Activated T-cell treated with anti-CD3 and anti-CD28 coated beads, Interleukin-2, amount 50 U/mL, for 24 hours (primary cell): ENCODE measurements at regions not wholly inside any gene's neighbourhood (a gene's known extent, or its start where the extent isn't known, plus 50 kb on each side); places are given as distances from the start of the nearest gene placed in this dataset.
"Not testable (repeated sequence)": the region's sequence is repeated elsewhere in the genome, so short reads cannot be mapped to it uniquely, and the experiment has no call there.

ENCODE experiments used
- DNase-seq: peaks from one replicate; pipeline ENCODE4 v3.0.0-alpha.2; 2020
- H3K27ac Mint-ChIP-seq: 2 replicates; pipeline ENCODE4 v1.8.0; 2020; ENCODE audit warnings: mild to moderate bottlenecking, mixed read lengths
- H3K27me3 Mint-ChIP-seq: 2 replicates; pipeline ENCODE4 v1.8.0; 2020; ENCODE audit warnings: mixed read lengths
- H3K36me3 Mint-ChIP-seq: 2 replicates; pipeline ENCODE4 v1.8.0; 2020; ENCODE audit warnings: low read depth, mixed read lengths
- H3K4me1 Mint-ChIP-seq: 2 replicates; pipeline ENCODE4 v1.8.0; 2020; ENCODE audit warnings: low read depth, mixed read lengths
- H3K4me3 Mint-ChIP-seq: 2 replicates; pipeline ENCODE4 v1.8.0; 2020; ENCODE audit warnings: mild to moderate bottlenecking, moderate library complexity, mixed read lengths
- H3K9me3 Mint-ChIP-seq: 2 replicates; pipeline ENCODE4 v1.8.0; 2020; ENCODE audit warnings: mixed read lengths

GRCh38 chr21:5121849-5122248 lies 5399.5 kb upstream of the TPTE start:
- not testable (repeated sequence) for H3K4me3 Mint-ChIP-seq, H3K4me1 Mint-ChIP-seq, H3K36me3 Mint-ChIP-seq, DNase-seq, H3K27ac Mint-ChIP-seq, H3K27me3 Mint-ChIP-seq, H3K9me3 Mint-ChIP-seq

- not testable (repeated sequence) for H3K4me3 Mint-ChIP-seq, H3K4me1 Mint-ChIP-seq, H3K27me3 Mint-ChIP-seq, H3K27ac Mint-ChIP-seq, H3K36me3 Mint-ChIP-seq, H3K9me3 Mint-ChIP-seq
- DNase-seq = peak; percentile 78
Measured at GRCh38 chr21:5123655-5124054, 5397.7 kb upstream of the TPTE start.

GRCh38 chr21:5128261-5128660 lies 5393.1 kb upstream of the TPTE start:
- not testable (repeated sequence) for H3K4me3 Mint-ChIP-seq, H3K9me3 Mint-ChIP-seq, H3K27me3 Mint-ChIP-seq, H3K36me3 Mint-ChIP-seq, H3K27ac Mint-ChIP-seq, H3K4me1 Mint-ChIP-seq
- peak; percentile 98 for DNase-seq

- not testable (repeated sequence) for DNase-seq, H3K36me3 Mint-ChIP-seq, H3K9me3 Mint-ChIP-seq, H3K4me1 Mint-ChIP-seq, H3K27ac Mint-ChIP-seq, H3K27me3 Mint-ChIP-seq, H3K4me3 Mint-ChIP-seq
Measured at GRCh38 chr21:5133824-5134223, 5387.6 kb upstream of the TPTE start.

GRCh38 chr21:5136406-5136805 lies 5385.0 kb upstream of the TPTE start:
- DNase-seq, H3K9me3 Mint-ChIP-seq, H3K4me3 Mint-ChIP-seq, H3K27ac Mint-ChIP-seq, H3K27me3 Mint-ChIP-seq, H3K4me1 Mint-ChIP-seq, H3K36me3 Mint-ChIP-seq: not testable (repeated sequence)

GRCh38 chr21:5137006-5137405 lies 5384.4 kb upstream of the TPTE start:
- H3K27me3 Mint-ChIP-seq, H3K4me3 Mint-ChIP-seq, H3K36me3 Mint-ChIP-seq, H3K9me3 Mint-ChIP-seq, H3K27ac Mint-ChIP-seq, H3K4me1 Mint-ChIP-seq, DNase-seq: not testable (repeated sequence)

- H3K9me3 Mint-ChIP-seq, H3K36me3 Mint-ChIP-seq, DNase-seq, H3K27me3 Mint-ChIP-seq, H3K4me1 Mint-ChIP-seq, H3K4me3 Mint-ChIP-seq, H3K27ac Mint-ChIP-seq: not testable (repeated sequence)
Measured at GRCh38 chr21:5138687-5139086, 5382.7 kb upstream of the TPTE start.

GRCh38 chr21:5139528-5139927 lies 5381.9 kb upstream of the TPTE start:
- not testable (repeated sequence) for H3K36me3 Mint-ChIP-seq, H3K27ac Mint-ChIP-seq, H3K4me3 Mint-ChIP-seq, DNase-seq, H3K27me3 Mint-ChIP-seq, H3K9me3 Mint-ChIP-seq, H3K4me1 Mint-ChIP-seq

- not testable (repeated sequence) for H3K27ac Mint-ChIP-seq, H3K4me1 Mint-ChIP-seq, DNase-seq, H3K9me3 Mint-ChIP-seq, H3K4me3 Mint-ChIP-seq, H3K36me3 Mint-ChIP-seq, H3K27me3 Mint-ChIP-seq
Measured at GRCh38 chr21:5143011-5143410, 5378.4 kb upstream of the TPTE start.

GRCh38 chr21:5144731-5145130 lies 5376.7 kb upstream of the TPTE start:
- DNase-seq, H3K36me3 Mint-ChIP-seq, H3K4me3 Mint-ChIP-seq, H3K27me3 Mint-ChIP-seq, H3K27ac Mint-ChIP-seq, H3K4me1 Mint-ChIP-seq, H3K9me3 Mint-ChIP-seq: not testable (repeated sequence)

GRCh38 chr21:5147685-5148084 lies 5373.7 kb upstream of the TPTE start:
- H3K9me3 Mint-ChIP-seq, H3K4me3 Mint-ChIP-seq, DNase-seq, H3K36me3 Mint-ChIP-seq, H3K27ac Mint-ChIP-seq, H3K27me3 Mint-ChIP-seq, H3K4me1 Mint-ChIP-seq: not testable (repeated sequence)

- not testable (repeated sequence) for H3K36me3 Mint-ChIP-seq, DNase-seq, H3K4me3 Mint-ChIP-seq, H3K27ac Mint-ChIP-seq, H3K27me3 Mint-ChIP-seq, H3K4me1 Mint-ChIP-seq, H3K9me3 Mint-ChIP-seq
Measured at GRCh38 chr21:5149222-5149621, 5372.2 kb upstream of the TPTE start.

GRCh38 chr21:5153842-5154640 lies 5367.3 kb upstream of the TPTE start:
- H3K27ac Mint-ChIP-seq, DNase-seq, H3K27me3 Mint-ChIP-seq, H3K36me3 Mint-ChIP-seq, H3K9me3 Mint-ChIP-seq, H3K4me1 Mint-ChIP-seq, H3K4me3 Mint-ChIP-seq: not testable (repeated sequence)

GRCh38 chr21:5154641-5154982 lies 5366.8 kb upstream of the TPTE start:
- peak; percentile 92 for DNase-seq
- not testable (repeated sequence) for H3K27ac Mint-ChIP-seq, H3K36me3 Mint-ChIP-seq, H3K9me3 Mint-ChIP-seq, H3K4me3 Mint-ChIP-seq, H3K4me1 Mint-ChIP-seq, H3K27me3 Mint-ChIP-seq

GRCh38 chr21:5162693-5163574 lies 5358.4 kb upstream of the TPTE start:
- H3K4me1 Mint-ChIP-seq, H3K27ac Mint-ChIP-seq, DNase-seq, H3K36me3 Mint-ChIP-seq, H3K9me3 Mint-ChIP-seq, H3K4me3 Mint-ChIP-seq, H3K27me3 Mint-ChIP-seq: not testable (repeated sequence)
